ENCODE measurements at regions not wholly inside any gene's neighbourhood (a gene's known extent, or its start where the extent isn't known, plus 50 kb on each side); places are given as distances from the start of the nearest gene placed in this dataset.

GRCh38 chr3:173253471-173253870, 112.4 kb upstream of the SPATA16 start:
- H3K36me3 ChIP-seq (ENCODE audit: insufficient read depth, low read length): no peaks in the 10 kb centered on the region
- no peak overlapping the region for H3K27ac ChIP-seq (ENCODE audit: low read depth, low read length)
- Mint-ChIP-seq H3K27me3 (no peaks in the 10 kb centered on the region), H3K4me3 (no peak overlapping the region), H3K4me1 (no peaks in the 10 kb centered on the region), H3K36me3 (no peaks in the 10 kb centered on the region), H3K9me3 (peaks cover 0 to 7% (median 3%) of the 10 kb centered on the region in 5 donors), H3K27ac (no peak overlapping the region)
- H3K4me1 ChIP-seq (ENCODE audit: insufficient read depth, low read length): no peaks in the 10 kb centered on the region
- ChIA-PET POLR2A (no interaction called here), CTCF (no interaction called here)
- H3K27me3 ChIP-seq (ENCODE audit: insufficient read depth, low read length, poor library complexity, severe bottlenecking): no peaks in the 10 kb centered on the region
- no peak overlapping the region for H3K4me3 ChIP-seq (ENCODE audit: low read length)
- H3K9me3 ChIP-seq (ENCODE audit: low read length): no peaks in the 10 kb centered on the region
- DNase-seq: no peak

GRCh38 chr3:173249457-173249856, 108.4 kb upstream of the SPATA16 start:
- no peak overlapping the region for H3K27ac ChIP-seq (ENCODE audit: low read depth, low read length)
- H3K4me3 ChIP-seq (ENCODE audit: low read length): no peak overlapping the region
- H3K27me3 Mint-ChIP-seq: no peaks in the 10 kb centered on the region
- no peaks in the 10 kb centered on the region for H3K4me1 Mint-ChIP-seq
- POLR2A ChIA-PET: no interaction called here
- H3K9me3 Mint-ChIP-seq: peaks cover 0 to 10% (median 4%) of the 10 kb centered on the region in 5 donors
- no peaks in the 10 kb centered on the region for H3K9me3 ChIP-seq (ENCODE audit: low read length)
- H3K27me3 ChIP-seq (ENCODE audit: insufficient read depth, low read length, poor library complexity, severe bottlenecking): no peaks in the 10 kb centered on the region
- H3K36me3 Mint-ChIP-seq: no peaks in the 10 kb centered on the region
- H3K27ac Mint-ChIP-seq: no peak overlapping the region
- no peak for DNase-seq
- CTCF ChIA-PET: no interaction called here
- H3K4me3 Mint-ChIP-seq: no peak overlapping the region
- H3K36me3 ChIP-seq (ENCODE audit: insufficient read depth, low read length): no peaks in the 10 kb centered on the region
- H3K4me1 ChIP-seq (ENCODE audit: insufficient read depth, low read length): no peaks in the 10 kb centered on the region

- no peak overlapping the region for H3K4me3 ChIP-seq (ENCODE audit: low read length)
- DNase-seq: no peak
- CTCF ChIA-PET: no interaction called here
Observed at GRCh38 chr3:173241727-173242126, 100.7 kb upstream of the SPATA16 start.

GRCh38 chr3:173238091-173238490, 97.1 kb upstream of the SPATA16 start:
- ChIA-PET POLR2A (no interaction called here), CTCF (no interaction called here)
- Histone ChIP-seq H3K9me3 (ENCODE audit: low read length) (no peaks in the 10 kb centered on the region), H3K36me3 (ENCODE audit: insufficient read depth, low read length) (no peaks in the 10 kb centered on the region), H3K4me1 (ENCODE audit: insufficient read depth, low read length) (no peaks in the 10 kb centered on the region), H3K4me3 (ENCODE audit: low read length) (no peak overlapping the region), H3K27ac (ENCODE audit: low read depth, low read length) (no peak overlapping the region), H3K27me3 (ENCODE audit: insufficient read depth, low read length, poor library complexity, severe bottlenecking) (no peaks in the 10 kb centered on the region)
- H3K9me3 Mint-ChIP-seq: peaks cover 0 to 4% (median 2%) of the 10 kb centered on the region in 5 donors
- no peaks in the 10 kb centered on the region for H3K27me3 Mint-ChIP-seq
- H3K4me3 Mint-ChIP-seq: no peak overlapping the region
- no peaks in the 10 kb centered on the region for H3K4me1 Mint-ChIP-seq
- no peak overlapping the region for H3K27ac Mint-ChIP-seq
- H3K36me3 Mint-ChIP-seq: no peaks in the 10 kb centered on the region
- DNase-seq: no peak

More at GRCh38 chr3:173241727-173242126, 100.7 kb upstream of the SPATA16 start:
- POLR2A ChIA-PET: no interaction called here
- no peaks in the 10 kb centered on the region for H3K27me3 ChIP-seq (ENCODE audit: insufficient read depth, low read length, poor library complexity, severe bottlenecking)
- no peaks in the 10 kb centered on the region for H3K36me3 ChIP-seq (ENCODE audit: insufficient read depth, low read length)
- no peak overlapping the region for H3K27ac ChIP-seq (ENCODE audit: low read depth, low read length)
- H3K4me3 Mint-ChIP-seq: no peak overlapping the region
- H3K36me3 Mint-ChIP-seq: no peaks in the 10 kb centered on the region
- no peaks in the 10 kb centered on the region for H3K9me3 ChIP-seq (ENCODE audit: low read length)
- peaks cover 0 to 10% (median 4%) of the 10 kb centered on the region in 5 donors for H3K9me3 Mint-ChIP-seq
- H3K4me1 Mint-ChIP-seq: no peaks in the 10 kb centered on the region
- H3K27ac Mint-ChIP-seq: no peak overlapping the region
- no peaks in the 10 kb centered on the region for H3K27me3 Mint-ChIP-seq
- H3K4me1 ChIP-seq (ENCODE audit: insufficient read depth, low read length): no peaks in the 10 kb centered on the region

GRCh38 chr3:173225351-173225750, 84.3 kb upstream of the SPATA16 start:
- H3K27me3 Mint-ChIP-seq: peaks cover 0 to 2% of the 10 kb centered on the region in 2 donors
- Histone ChIP-seq H3K9me3 (ENCODE audit: low read length) (no peaks in the 10 kb centered on the region), H3K27me3 (ENCODE audit: insufficient read depth, low read length, poor library complexity, severe bottlenecking) (no peaks in the 10 kb centered on the region), H3K4me1 (ENCODE audit: insufficient read depth, low read length) (no peaks in the 10 kb centered on the region), H3K36me3 (ENCODE audit: insufficient read depth, low read length) (no peaks in the 10 kb centered on the region), H3K4me3 (ENCODE audit: low read length) (no peak overlapping the region), H3K27ac (ENCODE audit: low read depth, low read length) (no peak overlapping the region)
- no peaks in the 10 kb centered on the region for H3K4me1 Mint-ChIP-seq
- no peaks in the 10 kb centered on the region for H3K36me3 Mint-ChIP-seq
- H3K4me3 Mint-ChIP-seq: no peak overlapping the region
- no peak for DNase-seq
- H3K27ac Mint-ChIP-seq: no peak overlapping the region
- ChIA-PET POLR2A (no interaction called here), CTCF (no interaction called here)
- peaks cover 0 to 11% (median 5%) of the 10 kb centered on the region in 5 donors for H3K9me3 Mint-ChIP-seq

- CTCF ChIA-PET: no interaction called here
- Mint-ChIP-seq H3K4me1 (no peaks in the 10 kb centered on the region), H3K9me3 (peaks cover 2 to 17% (median 6%) of the 10 kb centered on the region in 5 donors), H3K27me3 (peaks cover 0 to 2% of the 10 kb centered on the region in 2 donors), H3K36me3 (no peaks in the 10 kb centered on the region), H3K27ac (no peak overlapping the region), H3K4me3 (no peak overlapping the region)
- Histone ChIP-seq H3K4me3 (ENCODE audit: low read length) (no peak overlapping the region), H3K27me3 (ENCODE audit: insufficient read depth, low read length, poor library complexity, severe bottlenecking) (no peaks in the 10 kb centered on the region), H3K4me1 (ENCODE audit: insufficient read depth, low read length) (no peaks in the 10 kb centered on the region), H3K9me3 (ENCODE audit: low read length) (no peaks in the 10 kb centered on the region), H3K36me3 (ENCODE audit: insufficient read depth, low read length) (no peaks in the 10 kb centered on the region), H3K27ac (ENCODE audit: low read depth, low read length) (no peak overlapping the region)
- no peak for DNase-seq
- POLR2A ChIA-PET: no interaction called here
Observed at GRCh38 chr3:173221010-173221409, 80.0 kb upstream of the SPATA16 start.

- Mint-ChIP-seq H3K27me3 (no peaks in the 10 kb centered on the region), H3K4me1 (no peaks in the 10 kb centered on the region), H3K36me3 (no peaks in the 10 kb centered on the region), H3K9me3 (peaks cover 3 to 17% (median 6%) of the 10 kb centered on the region in 5 donors), H3K4me3 (no peak overlapping the region), H3K27ac (no peak overlapping the region)
- Histone ChIP-seq H3K9me3 (ENCODE audit: low read length) (no peaks in the 10 kb centered on the region), H3K4me1 (ENCODE audit: insufficient read depth, low read length) (no peaks in the 10 kb centered on the region), H3K27ac (ENCODE audit: low read depth, low read length) (no peak overlapping the region), H3K4me3 (ENCODE audit: low read length) (no peak overlapping the region), H3K27me3 (ENCODE audit: insufficient read depth, low read length, poor library complexity, severe bottlenecking) (no peaks in the 10 kb centered on the region), H3K36me3 (ENCODE audit: insufficient read depth, low read length) (no peaks in the 10 kb centered on the region)
- ChIA-PET CTCF (no interaction called here), POLR2A (no interaction called here)
- DNase-seq: no peak
Observed at GRCh38 chr3:173217127-173217526, 76.1 kb upstream of the SPATA16 start.

- Histone ChIP-seq H3K36me3 (ENCODE audit: insufficient read depth, low read length) (no peaks in the 10 kb centered on the region), H3K4me1 (ENCODE audit: insufficient read depth, low read length) (no peaks in the 10 kb centered on the region), H3K4me3 (ENCODE audit: low read length) (no peak overlapping the region), H3K27ac (ENCODE audit: low read depth, low read length) (no peak overlapping the region), H3K27me3 (ENCODE audit: insufficient read depth, low read length, poor library complexity, severe bottlenecking) (no peaks in the 10 kb centered on the region), H3K9me3 (ENCODE audit: low read length) (no peaks in the 10 kb centered on the region)
- no peaks in the 10 kb centered on the region for H3K36me3 Mint-ChIP-seq
- POLR2A ChIA-PET: no interaction called here
- H3K4me1 Mint-ChIP-seq: no peaks in the 10 kb centered on the region
- no peak overlapping the region for H3K4me3 Mint-ChIP-seq
- no peak for DNase-seq
- H3K9me3 Mint-ChIP-seq: peaks cover 3 to 16% (median 6%) of the 10 kb centered on the region in 5 donors
- CTCF ChIA-PET: no interaction called here
- no peak overlapping the region for H3K27ac Mint-ChIP-seq
- H3K27me3 Mint-ChIP-seq: no peaks in the 10 kb centered on the region
Observed at GRCh38 chr3:173216063-173216462, 75.0 kb upstream of the SPATA16 start.

- Mint-ChIP-seq H3K36me3 (no peaks in the 10 kb centered on the region), H3K4me1 (no peaks in the 10 kb centered on the region), H3K27me3 (no peaks in the 10 kb centered on the region), H3K4me3 (no peak overlapping the region), H3K9me3 (peaks cover 0 to 5% (median 1%) of the 10 kb centered on the region in 5 donors), H3K27ac (no peak overlapping the region)
- Histone ChIP-seq H3K36me3 (ENCODE audit: insufficient read depth, low read length) (no peaks in the 10 kb centered on the region), H3K4me3 (ENCODE audit: low read length) (no peak overlapping the region), H3K27me3 (ENCODE audit: insufficient read depth, low read length, poor library complexity, severe bottlenecking) (no peaks in the 10 kb centered on the region), H3K9me3 (ENCODE audit: low read length) (no peaks in the 10 kb centered on the region), H3K4me1 (ENCODE audit: insufficient read depth, low read length) (no peaks in the 10 kb centered on the region), H3K27ac (ENCODE audit: low read depth, low read length) (no peak overlapping the region)
- ChIA-PET POLR2A (no interaction called here), CTCF (no interaction called here)
- no peak for DNase-seq
Observed at GRCh38 chr3:173214576-173214975, 73.5 kb upstream of the SPATA16 start.
